MCF 10A (cell line): ENCODE measurements at regions not wholly inside any gene's neighbourhood (a gene's known extent, or its start where the extent isn't known, plus 50 kb on each side); places are given as distances from the start of the nearest gene placed in this dataset.

Source experiments
- BruUV-seq: library from RNA; stranded (reverse); fragments of 400-500 nt; replicated peaks from 2 replicates; lab custom pipeline; 2021; lab: Mats Ljungman, UMichigan
- CTCF ChIA-PET: fragments of 300-600 bp; sonication (Branson Sonifier 250); formaldehyde crosslinking; extraction: SDS; loops from one replicate; lab custom pipeline; 2021; ENCODE audit warnings: antibody characterized with exemption, inconsistent platforms; lab: Yijun Ruan, JAX
- POLR2A ChIA-PET: fragments of 300-600, 350-650 bp; sonication (Branson Sonifier 250); formaldehyde crosslinking; extraction: SDS; loops from one replicate; lab custom pipeline; 2020; ENCODE audit warnings: antibody characterized with exemption, inconsistent platforms; lab: Yijun Ruan, JAX
- DNase-seq: peaks from one replicate; pipeline ENCODE4 v3.0.0-alpha.2; 2018; ENCODE audit not compliant: unreplicated experiment
- H3K27ac Mint-ChIP-seq: one replicate; pipeline ENCODE4 v1.8.0; 2022; ENCODE audit warnings: mild to moderate bottlenecking, low read depth, mixed read lengths; ENCODE audit not compliant: unreplicated experiment
- H3K27me3 Mint-ChIP-seq: one replicate; pipeline ENCODE4 v1.8.0; 2022; ENCODE audit warnings: mixed read lengths; ENCODE audit not compliant: insufficient read depth, unreplicated experiment
- H3K36me3 Mint-ChIP-seq: one replicate; pipeline ENCODE4 v1.8.0; 2022; ENCODE audit warnings: mild to moderate bottlenecking, moderate library complexity, mixed read lengths; ENCODE audit not compliant: insufficient read depth, unreplicated experiment
- H3K4me1 Mint-ChIP-seq: one replicate; pipeline ENCODE4 v1.8.0; 2022; ENCODE audit warnings: mixed read lengths; ENCODE audit not compliant: insufficient read depth, unreplicated experiment
- H3K4me3 Mint-ChIP-seq: one replicate; pipeline ENCODE4 v1.8.0; 2022; ENCODE audit warnings: mild to moderate bottlenecking, moderate library complexity, mixed read lengths; ENCODE audit not compliant: unreplicated experiment
- H3K9me3 Mint-ChIP-seq: one replicate; pipeline ENCODE4 v1.8.0; 2022; ENCODE audit warnings: mixed read lengths; ENCODE audit not compliant: unreplicated experiment
- intact Hi-C: fragments of 100-400 bp; cut with micrococcal nuclease; formaldehyde crosslinking; loops from 2 replicates; pipeline ENCODE4 v1.14.1; 2022
- TF ChIP-seq, protein P1 (sequence below): fragments of 200-600 bp; IDR thresholded peaks from one replicate; pipeline ENCODE4 v1.8.0; 2022; ENCODE audit warnings: antibody characterized with exemption, mild to moderate bottlenecking; ENCODE audit not compliant: unreplicated experiment

DNA sequence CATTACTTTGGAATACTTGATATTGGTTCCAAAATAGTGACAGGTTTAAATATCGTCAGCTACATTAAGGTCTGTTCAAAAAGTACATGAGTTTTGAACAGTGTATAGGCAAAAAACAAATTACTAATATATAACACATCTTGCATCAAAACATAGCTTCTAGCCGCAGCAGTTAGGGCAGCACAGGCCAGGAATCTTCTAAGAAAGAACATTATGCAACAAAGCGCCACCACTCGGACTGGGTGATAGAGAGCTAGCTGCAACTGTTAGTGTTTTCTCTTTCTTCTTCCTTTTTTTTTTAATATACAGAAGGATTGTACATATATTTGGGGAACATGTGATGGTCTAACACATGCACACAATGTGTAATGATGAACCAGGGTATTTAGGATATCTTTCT, 504.5 kb downstream of the NR2F1-AS1 start:
- Mint-ChIP-seq H3K36me3 (no peaks in the 10 kb centered on the region), H3K4me1 (peaks cover 21% of the 10 kb centered on the region), H3K27me3 (no peaks in the 10 kb centered on the region), H3K9me3 (no peaks in the 10 kb centered on the region), H3K4me3 (no peak overlapping the region), H3K27ac (no peak overlapping the region)
- ChIA-PET POLR2A (no interaction called here), CTCF (interaction anchor here (0.6 to 1.2 kb wide), 5 partner anchors 15 to 609 kb away, joined by 3 to 6 read pairs (median 3); partner anchors contain the start of gene NR2F1)
- TF ChIP-seq, protein P1, sequence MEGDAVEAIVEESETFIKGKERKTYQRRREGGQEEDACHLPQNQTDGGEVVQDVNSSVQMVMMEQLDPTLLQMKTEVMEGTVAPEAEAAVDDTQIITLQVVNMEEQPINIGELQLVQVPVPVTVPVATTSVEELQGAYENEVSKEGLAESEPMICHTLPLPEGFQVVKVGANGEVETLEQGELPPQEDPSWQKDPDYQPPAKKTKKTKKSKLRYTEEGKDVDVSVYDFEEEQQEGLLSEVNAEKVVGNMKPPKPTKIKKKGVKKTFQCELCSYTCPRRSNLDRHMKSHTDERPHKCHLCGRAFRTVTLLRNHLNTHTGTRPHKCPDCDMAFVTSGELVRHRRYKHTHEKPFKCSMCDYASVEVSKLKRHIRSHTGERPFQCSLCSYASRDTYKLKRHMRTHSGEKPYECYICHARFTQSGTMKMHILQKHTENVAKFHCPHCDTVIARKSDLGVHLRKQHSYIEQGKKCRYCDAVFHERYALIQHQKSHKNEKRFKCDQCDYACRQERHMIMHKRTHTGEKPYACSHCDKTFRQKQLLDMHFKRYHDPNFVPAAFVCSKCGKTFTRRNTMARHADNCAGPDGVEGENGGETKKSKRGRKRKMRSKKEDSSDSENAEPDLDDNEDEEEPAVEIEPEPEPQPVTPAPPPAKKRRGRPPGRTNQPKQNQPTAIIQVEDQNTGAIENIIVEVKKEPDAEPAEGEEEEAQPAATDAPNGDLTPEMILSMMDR: no peak
- no peak for DNase-seq
- no TSS peak for BruUV-seq
- intact Hi-C loops: loop anchor here (5.0 kb wide), 1 partner anchor 506 kb away; the partner anchor contains the start of genes NR2F1 and NR2F1-AS1

DNA sequence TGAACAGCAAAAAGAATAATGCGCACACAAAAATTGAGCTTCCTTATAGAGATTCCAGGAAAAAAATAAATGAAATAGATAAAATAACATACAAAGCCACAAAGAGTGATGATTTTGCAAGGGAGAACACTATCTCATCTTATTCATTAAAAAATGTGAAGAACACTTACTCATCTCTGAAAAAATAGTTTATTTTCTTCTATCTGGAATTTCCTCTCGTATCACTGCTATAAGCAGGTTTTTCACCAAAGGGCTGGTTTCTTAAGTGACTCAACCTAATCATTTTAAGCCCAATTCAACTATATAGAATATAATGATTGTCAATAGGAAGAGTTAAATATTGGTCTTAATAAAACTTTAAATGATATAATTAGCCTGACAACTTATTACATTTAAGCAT, 504.9 kb downstream of the NR2F1-AS1 start:
- H3K4me3 Mint-ChIP-seq: no peak overlapping the region

DNA sequence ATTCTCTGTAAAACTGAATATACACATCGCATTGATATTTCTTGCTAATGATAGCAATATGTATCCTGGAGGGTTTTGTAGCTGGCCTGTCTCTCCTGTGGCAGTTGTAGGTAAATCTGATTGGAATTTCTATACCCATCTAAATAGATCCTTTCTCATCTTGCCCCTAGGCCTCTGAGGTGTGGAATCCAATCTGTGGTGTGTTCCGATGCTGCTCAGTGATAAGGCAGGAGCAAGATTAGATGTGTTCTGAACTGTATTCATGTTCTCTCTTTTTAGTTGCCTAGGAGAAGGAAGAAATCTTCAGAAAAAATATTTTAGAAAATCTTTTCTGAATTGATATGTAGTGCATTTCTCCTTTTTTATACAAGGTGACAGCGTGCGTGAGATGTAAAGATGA, 507.5 kb downstream of the NR2F1-AS1 start:
- Mint-ChIP-seq H3K27me3 (no peaks in the 10 kb centered on the region), H3K4me3 (no peak overlapping the region), H3K9me3 (no peaks in the 10 kb centered on the region), H3K4me1 (peaks cover 15% of the 10 kb centered on the region), H3K27ac (peak overlapping the region; percentile 12), H3K36me3 (no peaks in the 10 kb centered on the region)
- POLR2A ChIA-PET: no interaction called here
- CTCF ChIA-PET: interaction anchor here (0.7 kb wide), 1 partner anchor 13 kb away, joined by 4 read pairs; no protein-coding TSS in a partner anchor
- intact Hi-C loops: no loop called here
- DNase-seq: no peak
- no TSS peak for BruUV-seq
- TF ChIP-seq, protein P1: no peak

More for the DNA sequence above, 504.9 kb downstream of the NR2F1-AS1 start:
- Mint-ChIP-seq H3K4me1 (peaks cover 21% of the 10 kb centered on the region), H3K27ac (no peak overlapping the region), H3K36me3 (no peaks in the 10 kb centered on the region), H3K27me3 (no peaks in the 10 kb centered on the region), H3K9me3 (no peaks in the 10 kb centered on the region)
- no TSS peak for BruUV-seq
- TF ChIP-seq, protein P1: no peak
- ChIA-PET CTCF (interaction anchor here (0.7 to 1.2 kb wide), 3 partner anchors 16 to 254 kb away, joined by 3 to 6 read pairs (median 4); no protein-coding TSS in a partner anchor), POLR2A (interaction anchor here (0.6 kb wide), 1 partner anchor 105 kb away, joined by 3 read pairs; no protein-coding TSS in a partner anchor)
- no peak for DNase-seq
- intact Hi-C loops: loop anchor here (5.0 kb wide), 1 partner anchor 506 kb away; the partner anchor contains the start of genes NR2F1 and NR2F1-AS1

DNA sequence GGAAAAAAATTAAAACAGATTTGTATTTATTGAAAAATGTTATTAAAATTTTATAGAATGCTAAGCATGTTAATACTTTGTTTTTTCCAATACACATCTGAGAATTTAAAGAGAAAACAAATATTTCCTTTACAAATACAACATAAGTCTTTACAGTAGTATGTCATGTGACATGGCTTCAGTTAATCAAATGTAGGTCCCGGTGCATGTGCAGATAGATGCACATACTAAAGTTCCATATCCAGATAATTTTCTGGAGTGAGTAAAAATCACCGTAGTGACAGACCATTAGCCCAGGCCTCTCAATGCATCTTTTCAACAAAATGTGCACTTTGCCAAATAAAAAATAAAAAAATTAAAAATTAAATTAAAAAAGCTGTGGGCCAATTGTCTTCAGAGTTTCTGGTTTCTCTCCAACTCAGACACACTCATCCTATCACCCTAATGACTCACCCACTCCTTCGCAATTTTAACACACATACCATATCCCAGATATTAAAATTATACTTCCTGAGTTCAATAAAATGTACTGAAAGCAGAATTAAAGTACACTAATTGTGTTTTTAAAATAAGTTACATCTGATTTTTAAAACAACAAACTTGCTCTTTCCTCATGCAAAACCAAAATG, 508.1 kb downstream of the NR2F1-AS1 start:
- H3K36me3 Mint-ChIP-seq: no peaks in the 10 kb centered on the region

More for the DNA sequence above, 508.1 kb downstream of the NR2F1-AS1 start:
- Mint-ChIP-seq H3K4me1 (peaks cover 9% of the 10 kb centered on the region), H3K4me3 (no peak overlapping the region), H3K27ac (peak overlapping the region; percentile 12), H3K27me3 (no peaks in the 10 kb centered on the region), H3K9me3 (no peaks in the 10 kb centered on the region)
- TF ChIP-seq, protein P1: no peak
- ChIA-PET POLR2A (no interaction called here), CTCF (interaction anchor here (0.7 kb wide), 1 partner anchor 14 kb away, joined by 4 read pairs; no protein-coding TSS in a partner anchor)
- peak; percentile 63 for DNase-seq
- no TSS peak for BruUV-seq
- intact Hi-C loops: no loop called here
